Fibroblast of lung (primary cell): ENCODE measurements at regions not wholly inside any gene's neighbourhood (a gene's known extent, or its start where the extent isn't known, plus 50 kb on each side); places are given as distances from the start of the nearest gene placed in this dataset.

Experiments
- DNase-seq, 2 donors: peaks; one replicate each; pipeline versions ENCODE4 v3.0.0 to v3.0.0-alpha.2; 2010; ENCODE audit warnings: low read depth in 2 of 2
- H2AFZ ChIP-seq: 2 replicates; pipeline ENCODE4 v1.5.1; 2012; ENCODE audit warnings: low read length, control low read depth, inconsistent platforms
- H3K27ac ChIP-seq: 2 replicates; pipeline ENCODE4 v1.5.1; 2011; ENCODE audit warnings: low read length, control low read depth; ENCODE audit not compliant: insufficient read depth
- H3K27me3 ChIP-seq: 2 replicates; pipeline ENCODE4 v1.5.1; 2011; ENCODE audit warnings: mild to moderate bottlenecking, low read length; ENCODE audit not compliant: control insufficient read depth, insufficient read depth
- H3K36me3 ChIP-seq: 2 replicates; pipeline ENCODE4 v1.5.1; 2011; ENCODE audit warnings: low read length; ENCODE audit not compliant: control insufficient read depth, insufficient read depth
- H3K4me1 ChIP-seq: 2 replicates; pipeline ENCODE4 v1.5.1; 2011; ENCODE audit warnings: low read length; ENCODE audit not compliant: control insufficient read depth, insufficient read depth; ENCODE audit errors: extremely low read depth
- H3K4me2 ChIP-seq: 2 replicates; pipeline ENCODE4 v1.5.1; 2011; ENCODE audit warnings: low read length, control low read depth; ENCODE audit not compliant: insufficient read depth; ENCODE audit errors: extremely low read depth
- H3K4me3 ChIP-seq, 4 experiments: fragments of 200-600 bp in 1 of 4; sonication (generic) in 1 of 4; replicated peaks in 1 of 4; 2 replicates each; pipeline ENCODE4 v1.5.1; 2011 to 2016; ENCODE audit warnings: low read length in 4 of 4, low read depth in 3 of 4, mild to moderate bottlenecking in 3 of 4, control low read depth in 2 of 4, inconsistent platforms in 1 of 4, mixed read lengths in 1 of 4; ENCODE audit not compliant: insufficient read depth in 1 of 4; ENCODE audit errors: control extremely low read depth in 1 of 4
- H3K79me2 ChIP-seq: 2 replicates; pipeline ENCODE4 v1.5.1; 2012; ENCODE audit warnings: mild to moderate bottlenecking, low read length, inconsistent platforms; ENCODE audit not compliant: control insufficient read depth, insufficient read depth
- H3K9ac ChIP-seq: 2 replicates; pipeline ENCODE4 v1.5.1; 2011; ENCODE audit warnings: mild to moderate bottlenecking, low read length, control low read depth; ENCODE audit not compliant: insufficient read depth
- H3K9me3 ChIP-seq: 2 replicates; pipeline ENCODE4 v1.5.1; 2012; ENCODE audit warnings: low read depth, low read length; ENCODE audit not compliant: control insufficient read depth, insufficient read depth
- H4K20me1 ChIP-seq: 2 replicates; pipeline ENCODE4 v1.5.1; 2011; ENCODE audit warnings: low read length; ENCODE audit not compliant: control insufficient read depth, insufficient read depth; ENCODE audit errors: extremely low read depth
- EZH2 ChIP-seq: IDR thresholded peaks from 2 replicates; pipeline ENCODE4 v1.5.1; 2012; ENCODE audit warnings: low read length, control low read depth, mild to moderate bottlenecking; ENCODE audit errors: missing control alignments
- TF ChIP-seq, protein P1 (sequence below), 2 donors: IDR thresholded peaks in 1 of 2; conservative IDR thresholded peaks in 1 of 2; 1 replicate in 1 of 2; 2 replicates in 1 of 2; pipeline ENCODE4 v1.5.1; 2011 to 2012; ENCODE audit warnings: low read length in 2 of 2, control low read depth in 1 of 2, inconsistent platforms in 1 of 2, low read depth in 1 of 2, mild to moderate bottlenecking in 1 of 2

DNA sequence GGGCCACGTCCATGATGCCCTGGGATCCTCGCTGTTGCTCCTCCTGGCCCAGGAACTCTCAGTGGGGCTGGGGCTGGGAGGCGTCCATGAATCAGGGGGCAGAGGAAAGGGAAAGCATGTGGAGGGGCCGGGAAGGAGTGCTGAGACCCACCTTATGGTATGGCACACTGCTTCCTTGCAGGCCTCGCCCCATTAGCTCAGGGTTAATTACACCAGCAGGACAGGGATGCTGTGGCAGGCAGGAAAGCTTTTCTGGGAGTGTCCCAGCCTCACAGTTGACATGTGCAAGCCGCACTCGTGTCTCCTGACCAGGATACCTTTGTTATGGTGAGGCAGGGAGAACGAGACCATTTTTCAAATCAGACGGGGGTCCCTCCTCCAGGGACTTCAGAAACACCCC, 109.7 kb upstream of the PCBD1 start:
- H3K27ac ChIP-seq = no peak overlapping the region
- H3K36me3 ChIP-seq = no peaks in the 10 kb centered on the region
- H3K4me1 ChIP-seq = no peaks in the 10 kb centered on the region
- no peaks in the 10 kb centered on the region for H4K20me1 ChIP-seq
- H3K9ac ChIP-seq = no peak overlapping the region
- no peaks in the 10 kb centered on the region for H3K79me2 ChIP-seq
- TF ChIP-seq, protein P1, sequence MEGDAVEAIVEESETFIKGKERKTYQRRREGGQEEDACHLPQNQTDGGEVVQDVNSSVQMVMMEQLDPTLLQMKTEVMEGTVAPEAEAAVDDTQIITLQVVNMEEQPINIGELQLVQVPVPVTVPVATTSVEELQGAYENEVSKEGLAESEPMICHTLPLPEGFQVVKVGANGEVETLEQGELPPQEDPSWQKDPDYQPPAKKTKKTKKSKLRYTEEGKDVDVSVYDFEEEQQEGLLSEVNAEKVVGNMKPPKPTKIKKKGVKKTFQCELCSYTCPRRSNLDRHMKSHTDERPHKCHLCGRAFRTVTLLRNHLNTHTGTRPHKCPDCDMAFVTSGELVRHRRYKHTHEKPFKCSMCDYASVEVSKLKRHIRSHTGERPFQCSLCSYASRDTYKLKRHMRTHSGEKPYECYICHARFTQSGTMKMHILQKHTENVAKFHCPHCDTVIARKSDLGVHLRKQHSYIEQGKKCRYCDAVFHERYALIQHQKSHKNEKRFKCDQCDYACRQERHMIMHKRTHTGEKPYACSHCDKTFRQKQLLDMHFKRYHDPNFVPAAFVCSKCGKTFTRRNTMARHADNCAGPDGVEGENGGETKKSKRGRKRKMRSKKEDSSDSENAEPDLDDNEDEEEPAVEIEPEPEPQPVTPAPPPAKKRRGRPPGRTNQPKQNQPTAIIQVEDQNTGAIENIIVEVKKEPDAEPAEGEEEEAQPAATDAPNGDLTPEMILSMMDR (conservative IDR thresholded peaks at IDR 0.05 in 1 of 2, IDR thresholded peaks at IDR 0.05 in 1 of 2; ENCODE audit: low read depth in 1 of 2, low read length in 2 of 2) = no peak
- TF ChIP-seq EZH2 = no peak
- no peak for DNase-seq
- no peak overlapping the region for H3K4me2 ChIP-seq
- H3K9me3 ChIP-seq = no peaks in the 10 kb centered on the region
- no peak overlapping the region for H3K4me3 ChIP-seq
- peaks cover 1% of the 10 kb centered on the region for H3K27me3 ChIP-seq
- H2AFZ ChIP-seq = no peak overlapping the region

DNA sequence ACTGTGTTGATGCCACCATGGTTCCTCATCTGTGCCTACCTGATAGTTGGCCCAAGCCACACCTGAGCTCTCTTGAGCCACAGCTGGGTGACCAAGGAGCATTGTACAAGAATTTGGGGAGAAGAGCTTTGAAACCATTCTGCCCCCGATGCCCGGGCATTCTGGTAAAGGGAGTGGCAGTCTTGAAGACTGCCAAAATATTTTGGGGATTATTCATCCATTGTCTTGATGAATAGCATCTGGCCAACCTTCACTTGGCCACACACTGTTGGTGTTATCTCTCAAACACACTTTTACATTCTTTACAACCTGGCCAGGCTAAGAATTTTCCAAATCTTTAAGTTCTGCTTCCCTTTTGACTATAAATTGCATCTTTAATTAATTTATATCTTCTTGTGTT, 113.1 kb upstream of the PCBD1 start:
- Histone ChIP-seq H3K4me2 (no peak overlapping the region), H2AFZ (no peak overlapping the region), H3K9ac (no peak overlapping the region), H4K20me1 (no peaks in the 10 kb centered on the region), H3K27me3 (peaks cover 2% of the 10 kb centered on the region), H3K4me3 (no peak overlapping the region), H3K27ac (no peak overlapping the region), H3K36me3 (no peaks in the 10 kb centered on the region), H3K4me1 (no peaks in the 10 kb centered on the region), H3K9me3 (no peaks in the 10 kb centered on the region), H3K79me2 (no peaks in the 10 kb centered on the region)
- TF ChIP-seq EZH2 = no peak
- TF ChIP-seq, protein P1 (conservative IDR thresholded peaks at IDR 0.05 in 1 of 2, IDR thresholded peaks at IDR 0.05 in 1 of 2; ENCODE audit: low read depth in 1 of 2, low read length in 2 of 2) = no peak
- peak in 1 of 2 donors; percentile 5 for DNase-seq

GRCh38 chr10:71004176-71005075, 116.1 kb upstream of the PCBD1 start:
- H2AFZ ChIP-seq = no peak overlapping the region
- H3K4me3 ChIP-seq = no peak overlapping the region
- H3K4me1 ChIP-seq = no peaks in the 10 kb centered on the region
- no peak overlapping the region for H3K27ac ChIP-seq
- TF ChIP-seq EZH2 = no peak
- TF ChIP-seq, protein P1 (conservative IDR thresholded peaks at IDR 0.05 in 1 of 2, IDR thresholded peaks at IDR 0.05 in 1 of 2; ENCODE audit: low read depth in 1 of 2, low read length in 2 of 2) = no peak
- H3K36me3 ChIP-seq = no peaks in the 10 kb centered on the region
- no peaks in the 10 kb centered on the region for H3K79me2 ChIP-seq
- DNase-seq = no peak
- H3K4me2 ChIP-seq = no peak overlapping the region
- H4K20me1 ChIP-seq = no peaks in the 10 kb centered on the region
- H3K9ac ChIP-seq = no peak overlapping the region
- peaks cover 5% of the 10 kb centered on the region for H3K27me3 ChIP-seq
- no peaks in the 10 kb centered on the region for H3K9me3 ChIP-seq
